Erythroblast (primary cell): ENCODE measurements at regions not wholly inside any gene's neighbourhood (a gene's known extent, or its start where the extent isn't known, plus 50 kb on each side); places are given as distances from the start of the nearest gene placed in this dataset.

Experiments
- GATA1 ChIP-seq: IDR thresholded peaks from 2 replicates; pipeline ENCODE4 v1.6.1; 2011; ENCODE audit warnings: low read depth, mild to moderate bottlenecking, control low read depth, low read length, moderate library complexity
- POLR2A ChIP-seq: IDR thresholded peaks from 2 replicates; pipeline ENCODE4 v1.6.1; 2011; ENCODE audit warnings: mild to moderate bottlenecking, low read length

DNA sequence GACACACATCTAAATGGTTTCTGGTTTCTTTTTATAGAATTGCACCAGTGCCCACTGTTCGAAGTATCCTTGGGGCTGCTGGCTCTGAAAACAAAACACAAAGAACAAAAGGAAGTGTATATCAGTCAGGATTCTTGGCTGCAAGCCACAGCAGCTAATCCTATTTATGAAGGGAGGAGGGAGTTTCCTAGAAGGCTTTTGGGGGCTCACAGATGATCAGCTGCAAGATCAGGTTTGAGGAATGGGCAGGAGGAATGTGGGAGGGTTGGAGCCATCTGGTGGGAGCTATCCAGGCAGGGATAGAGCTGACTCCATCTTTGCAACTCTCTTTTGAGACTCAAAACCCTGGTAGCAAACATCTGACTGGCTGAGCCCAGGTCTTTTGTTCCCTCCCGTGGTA, 118.3 kb upstream of the EEF2KMT start:
- TF ChIP-seq POLR2A (no peak), GATA1 (no peak)
